Brain microvascular endothelial cell (primary cell): ENCODE measurements at regions not wholly inside any gene's neighbourhood (a gene's known extent, or its start where the extent isn't known, plus 50 kb on each side); places are given as distances from the start of the nearest gene placed in this dataset.

Experiments
- DNase-seq: peaks from one replicate; pipeline ENCODE4 v3.0.0-alpha.2; 2020
- H3K27ac ChIP-seq: fragments of 250-450 bp; sonication (Bioruptor Pico); 2 replicates; pipeline ENCODE4 v1.5.1; 2020; ENCODE audit warnings: mild to moderate bottlenecking, moderate library complexity
- H3K27me3 ChIP-seq: fragments of 250-450 bp; sonication (Bioruptor Pico); replicated peaks from 2 replicates; pipeline ENCODE4 v1.5.1; 2020; ENCODE audit warnings: mild to moderate bottlenecking
- H3K36me3 ChIP-seq: fragments of 250-450 bp; sonication (Bioruptor Pico); replicated peaks from 2 replicates; pipeline ENCODE4 v1.5.1; 2020; ENCODE audit warnings: mild to moderate bottlenecking
- H3K4me3 ChIP-seq: 2 replicates; pipeline ENCODE4 v1.5.1; 2011; ENCODE audit warnings: low read depth, mild to moderate bottlenecking, control low read depth, low read length, moderate library complexity
- in situ Hi-C: cut with HindIII; loops from 2 replicates; pipeline ENCODE4 v1.10.0; 2017; ENCODE audit warnings: low sequenced_read_pairs, low pct_ligation_motif_present
- TF ChIP-seq, protein P1 (sequence below): IDR thresholded peaks from 2 replicates; pipeline ENCODE4 v1.5.1; 2011; ENCODE audit warnings: low read depth, mild to moderate bottlenecking, moderate library complexity, low read length, control low read depth, inconsistent platforms; ENCODE audit errors: missing control alignments

DNA sequence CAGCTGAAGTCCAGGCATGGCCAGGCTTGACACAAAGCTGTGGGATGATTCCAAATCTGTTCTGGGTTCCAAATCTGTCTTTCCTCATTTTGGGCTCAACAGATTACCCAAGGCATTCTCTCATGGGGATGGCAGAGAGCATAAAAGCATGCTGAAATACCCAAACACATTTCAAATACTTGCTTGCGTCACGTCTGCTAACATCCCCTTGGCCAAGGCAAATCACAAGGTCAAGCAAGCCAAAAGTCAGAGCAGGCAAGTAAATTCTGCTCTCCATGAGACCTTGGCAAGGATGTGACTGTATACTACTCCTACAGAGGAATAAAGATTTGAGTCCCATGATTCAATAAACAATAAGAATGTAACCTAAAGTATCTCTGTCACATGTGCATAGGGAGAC, 306.7 kb downstream of the EPB41L4A start:
- TF ChIP-seq, protein P1, sequence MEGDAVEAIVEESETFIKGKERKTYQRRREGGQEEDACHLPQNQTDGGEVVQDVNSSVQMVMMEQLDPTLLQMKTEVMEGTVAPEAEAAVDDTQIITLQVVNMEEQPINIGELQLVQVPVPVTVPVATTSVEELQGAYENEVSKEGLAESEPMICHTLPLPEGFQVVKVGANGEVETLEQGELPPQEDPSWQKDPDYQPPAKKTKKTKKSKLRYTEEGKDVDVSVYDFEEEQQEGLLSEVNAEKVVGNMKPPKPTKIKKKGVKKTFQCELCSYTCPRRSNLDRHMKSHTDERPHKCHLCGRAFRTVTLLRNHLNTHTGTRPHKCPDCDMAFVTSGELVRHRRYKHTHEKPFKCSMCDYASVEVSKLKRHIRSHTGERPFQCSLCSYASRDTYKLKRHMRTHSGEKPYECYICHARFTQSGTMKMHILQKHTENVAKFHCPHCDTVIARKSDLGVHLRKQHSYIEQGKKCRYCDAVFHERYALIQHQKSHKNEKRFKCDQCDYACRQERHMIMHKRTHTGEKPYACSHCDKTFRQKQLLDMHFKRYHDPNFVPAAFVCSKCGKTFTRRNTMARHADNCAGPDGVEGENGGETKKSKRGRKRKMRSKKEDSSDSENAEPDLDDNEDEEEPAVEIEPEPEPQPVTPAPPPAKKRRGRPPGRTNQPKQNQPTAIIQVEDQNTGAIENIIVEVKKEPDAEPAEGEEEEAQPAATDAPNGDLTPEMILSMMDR, result no peak
- no peak overlapping the region for H3K4me3 ChIP-seq
- H3K27ac ChIP-seq, result no peak overlapping the region
- H3K36me3 ChIP-seq, result no peaks in the 10 kb centered on the region
- no peaks in the 10 kb centered on the region for H3K27me3 ChIP-seq
- DNase-seq, result no peak
- in situ Hi-C loops, result no loop called here

DNA sequence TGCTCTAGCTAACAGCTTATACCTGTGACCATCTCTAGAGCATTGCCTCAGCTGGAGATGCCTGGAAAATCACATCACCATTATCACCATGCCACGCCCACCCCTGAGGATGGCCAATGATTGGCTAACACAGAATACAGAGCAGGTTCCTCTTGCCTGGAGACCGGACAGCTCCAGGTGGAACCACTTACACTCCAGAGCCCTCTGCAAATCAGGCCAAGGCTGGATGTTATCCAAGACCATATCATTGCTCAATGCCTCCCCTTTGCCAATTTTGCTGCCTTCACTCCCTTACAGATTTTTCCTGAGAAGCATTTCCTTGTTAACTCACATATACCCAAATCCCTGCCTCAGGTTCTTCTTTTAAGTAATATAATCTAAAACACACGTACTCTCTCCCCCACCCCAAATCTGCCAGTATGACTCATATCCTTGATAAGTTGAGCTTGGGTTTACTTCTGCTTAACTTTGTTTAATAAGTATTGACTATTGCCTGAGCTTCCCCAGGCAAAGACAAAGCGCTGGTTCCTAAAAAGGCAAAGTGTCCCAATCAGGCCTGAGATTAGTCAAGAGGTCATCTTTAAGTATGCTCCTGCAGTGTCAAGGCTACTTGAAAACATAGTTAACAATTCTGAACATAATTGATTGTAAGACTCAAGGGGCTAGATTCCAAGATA, 309.6 kb downstream of the EPB41L4A start:
- Histone ChIP-seq H3K4me3 (no peak overlapping the region), H3K36me3 (no peaks in the 10 kb centered on the region), H3K27me3 (no peaks in the 10 kb centered on the region), H3K27ac (no peak overlapping the region)
- peak; percentile 12 for DNase-seq
- TF ChIP-seq, protein P1, result no peak
- in situ Hi-C loops, result no loop called here

DNA sequence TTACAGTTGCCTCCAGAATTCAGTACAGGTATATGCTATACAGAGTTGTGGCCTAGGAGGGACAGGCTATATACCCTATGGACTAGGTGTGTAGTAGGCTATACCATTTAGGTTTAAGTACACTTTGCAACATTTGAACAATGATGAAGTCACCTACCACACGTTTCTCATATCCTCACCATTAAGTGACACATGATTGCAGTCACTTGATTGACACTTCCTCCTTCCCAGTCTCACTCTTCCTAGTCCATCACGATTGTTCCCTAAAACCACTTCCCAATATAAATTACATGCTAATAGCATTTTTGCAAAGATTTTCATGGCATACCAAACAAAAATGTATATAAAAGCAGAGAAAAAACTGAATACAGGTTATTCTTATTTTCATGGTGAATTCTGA, 312.2 kb downstream of the EPB41L4A start:
- in situ Hi-C loops, result no loop called here
- Histone ChIP-seq H3K4me3 (no peak overlapping the region), H3K27me3 (no peaks in the 10 kb centered on the region), H3K36me3 (no peaks in the 10 kb centered on the region), H3K27ac (no peak overlapping the region)
- no peak for DNase-seq
- TF ChIP-seq, protein P1, result no peak

DNA sequence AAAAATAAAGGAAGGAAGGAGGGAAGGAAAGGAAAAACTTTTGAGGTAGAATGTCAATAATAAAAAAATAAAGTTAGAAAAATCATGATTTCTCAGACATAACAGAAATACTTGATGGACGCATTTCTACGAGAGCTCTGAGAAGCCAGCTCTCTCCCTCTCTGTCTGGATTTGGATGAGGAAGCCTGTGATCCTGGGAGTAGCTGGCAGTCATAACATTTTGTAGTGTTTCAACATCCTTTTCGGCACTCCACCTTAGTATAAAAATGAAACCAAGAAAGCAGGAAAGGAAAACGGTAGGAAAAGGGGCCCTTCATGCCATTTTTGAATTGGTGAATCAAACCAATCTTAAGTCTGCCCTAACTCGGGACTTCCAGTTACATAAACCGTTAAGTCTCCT, 321.3 kb downstream of the EPB41L4A start:
- Histone ChIP-seq H3K27ac (no peak overlapping the region), H3K36me3 (no peaks in the 10 kb centered on the region), H3K4me3 (no peak overlapping the region), H3K27me3 (no peaks in the 10 kb centered on the region)
- DNase-seq, result no peak
- TF ChIP-seq, protein P1, result no peak
- in situ Hi-C loops, result no loop called here

DNA sequence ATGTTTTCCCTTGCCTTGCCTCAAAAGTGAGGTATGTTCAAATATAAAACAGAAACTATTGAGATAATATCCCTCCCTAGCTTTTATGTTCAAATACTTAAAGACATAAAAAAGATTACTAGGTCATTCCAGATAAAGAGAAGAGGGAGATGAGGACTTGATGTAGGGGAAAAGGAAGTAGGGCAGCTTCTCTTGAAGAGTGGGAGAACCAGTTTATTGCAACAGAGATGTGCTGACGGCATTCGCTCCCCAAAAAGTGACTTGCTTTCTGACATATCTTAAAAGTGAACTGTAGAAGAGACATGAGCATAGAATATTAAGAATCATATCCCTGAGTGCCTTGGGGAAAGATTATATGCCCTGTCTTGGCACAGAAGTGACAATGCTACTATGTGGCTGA, 330.2 kb upstream of the NREP start:
- H3K36me3 ChIP-seq, result no peaks in the 10 kb centered on the region
- in situ Hi-C loops, result no loop called here
- no peak overlapping the region for H3K4me3 ChIP-seq
- TF ChIP-seq, protein P1, result no peak
- H3K27ac ChIP-seq, result no peak overlapping the region
- no peak for DNase-seq
- H3K27me3 ChIP-seq, result no peaks in the 10 kb centered on the region

DNA sequence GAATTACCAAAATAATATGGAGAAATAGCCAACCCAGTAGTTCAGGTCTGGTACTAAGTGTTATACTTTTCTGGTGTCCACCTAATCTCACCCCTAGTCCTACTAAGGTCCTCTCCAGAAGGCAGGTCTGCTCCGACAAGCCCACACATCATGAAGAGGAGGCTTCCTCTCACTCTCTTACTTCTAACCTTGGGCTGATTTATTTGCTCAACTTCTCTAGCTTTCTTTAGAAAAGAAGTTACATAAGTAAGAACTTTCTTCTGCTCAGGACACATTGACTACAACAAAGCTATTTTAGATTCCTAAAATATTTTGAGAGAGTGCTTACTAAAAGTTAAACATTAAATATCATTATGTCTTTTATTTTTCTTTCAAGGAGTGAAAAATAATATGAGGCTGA, 329.7 kb upstream of the NREP start:
- Histone ChIP-seq H3K27me3 (no peaks in the 10 kb centered on the region), H3K4me3 (no peak overlapping the region), H3K36me3 (no peaks in the 10 kb centered on the region), H3K27ac (no peak overlapping the region)
- DNase-seq, result no peak
- in situ Hi-C loops, result no loop called here
- TF ChIP-seq, protein P1, result no peak
